ENCODE measurements at regions not wholly inside any gene's neighbourhood (a gene's known extent, or its start where the extent isn't known, plus 50 kb on each side); places are given as distances from the start of the nearest gene placed in this dataset.

DNA sequence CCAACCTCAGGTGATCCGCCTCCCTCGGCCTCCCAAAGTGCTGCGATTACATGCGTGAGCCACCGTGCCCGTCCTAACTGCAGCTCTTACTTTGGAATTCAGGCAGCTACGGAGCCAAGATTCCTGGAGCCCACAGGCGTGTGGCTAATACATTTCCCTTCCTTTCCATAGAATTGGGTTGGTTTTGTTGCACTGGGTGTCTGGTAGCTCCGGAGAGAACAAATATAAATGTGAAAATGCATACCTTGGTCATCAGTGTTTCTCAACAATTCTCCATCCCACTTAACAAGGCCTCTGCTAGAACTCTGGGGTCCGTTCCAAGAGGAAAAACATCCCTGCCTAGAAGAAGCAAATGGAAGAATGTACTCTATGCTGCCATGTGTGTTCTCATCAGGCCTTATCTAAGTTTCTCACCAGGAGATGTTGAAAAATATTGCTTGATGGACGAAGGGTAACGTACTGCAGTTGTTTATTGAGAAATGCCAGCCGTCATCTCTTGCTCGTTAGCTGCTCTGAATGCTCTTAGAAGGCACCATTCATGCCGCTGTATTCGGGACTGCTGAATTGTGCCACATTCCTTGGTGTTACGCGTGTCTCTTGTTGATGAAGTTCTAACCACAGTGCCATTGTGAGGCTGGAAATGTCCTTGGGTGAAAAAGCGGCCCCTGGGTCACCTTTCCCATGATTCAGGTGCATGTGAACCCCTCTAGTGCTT lies 50.5 kb upstream of the CD99 start:
- Histone ChIP-seq H3K4me1 (ENCODE audit: control insufficient read depth, insufficient read depth, low read length) (no peaks in the 10 kb centered on the region), H3K4me3 (ENCODE audit: low read depth in 2 of 2, low read length in 2 of 2) (no peak overlapping the region), H3K27ac (ENCODE audit: low read length) (no peak overlapping the region), H3K36me3 (ENCODE audit: control insufficient read depth, insufficient read depth, low read length) (no peaks in the 10 kb centered on the region), H3K9me3 (ENCODE audit: control insufficient read depth, insufficient read depth, low read depth, low read length) (no peaks in the 10 kb centered on the region), H3K27me3 (ENCODE audit: control insufficient read depth, insufficient read depth, low read length) (no peaks in the 10 kb centered on the region)
- ChIA-PET CTCF (no interaction called here), POLR2A (no interaction called here)
- no peak for TF ChIP-seq SIN3A (IDR thresholded peaks at IDR 0.05; ENCODE audit: borderline replicate concordance, insufficient read depth, low read depth, low read length)
- TF ChIP-seq, protein P1, sequence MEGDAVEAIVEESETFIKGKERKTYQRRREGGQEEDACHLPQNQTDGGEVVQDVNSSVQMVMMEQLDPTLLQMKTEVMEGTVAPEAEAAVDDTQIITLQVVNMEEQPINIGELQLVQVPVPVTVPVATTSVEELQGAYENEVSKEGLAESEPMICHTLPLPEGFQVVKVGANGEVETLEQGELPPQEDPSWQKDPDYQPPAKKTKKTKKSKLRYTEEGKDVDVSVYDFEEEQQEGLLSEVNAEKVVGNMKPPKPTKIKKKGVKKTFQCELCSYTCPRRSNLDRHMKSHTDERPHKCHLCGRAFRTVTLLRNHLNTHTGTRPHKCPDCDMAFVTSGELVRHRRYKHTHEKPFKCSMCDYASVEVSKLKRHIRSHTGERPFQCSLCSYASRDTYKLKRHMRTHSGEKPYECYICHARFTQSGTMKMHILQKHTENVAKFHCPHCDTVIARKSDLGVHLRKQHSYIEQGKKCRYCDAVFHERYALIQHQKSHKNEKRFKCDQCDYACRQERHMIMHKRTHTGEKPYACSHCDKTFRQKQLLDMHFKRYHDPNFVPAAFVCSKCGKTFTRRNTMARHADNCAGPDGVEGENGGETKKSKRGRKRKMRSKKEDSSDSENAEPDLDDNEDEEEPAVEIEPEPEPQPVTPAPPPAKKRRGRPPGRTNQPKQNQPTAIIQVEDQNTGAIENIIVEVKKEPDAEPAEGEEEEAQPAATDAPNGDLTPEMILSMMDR (IDR thresholded peaks at IDR 0.05) = no peak
- TF ChIP-seq, protein P2, sequence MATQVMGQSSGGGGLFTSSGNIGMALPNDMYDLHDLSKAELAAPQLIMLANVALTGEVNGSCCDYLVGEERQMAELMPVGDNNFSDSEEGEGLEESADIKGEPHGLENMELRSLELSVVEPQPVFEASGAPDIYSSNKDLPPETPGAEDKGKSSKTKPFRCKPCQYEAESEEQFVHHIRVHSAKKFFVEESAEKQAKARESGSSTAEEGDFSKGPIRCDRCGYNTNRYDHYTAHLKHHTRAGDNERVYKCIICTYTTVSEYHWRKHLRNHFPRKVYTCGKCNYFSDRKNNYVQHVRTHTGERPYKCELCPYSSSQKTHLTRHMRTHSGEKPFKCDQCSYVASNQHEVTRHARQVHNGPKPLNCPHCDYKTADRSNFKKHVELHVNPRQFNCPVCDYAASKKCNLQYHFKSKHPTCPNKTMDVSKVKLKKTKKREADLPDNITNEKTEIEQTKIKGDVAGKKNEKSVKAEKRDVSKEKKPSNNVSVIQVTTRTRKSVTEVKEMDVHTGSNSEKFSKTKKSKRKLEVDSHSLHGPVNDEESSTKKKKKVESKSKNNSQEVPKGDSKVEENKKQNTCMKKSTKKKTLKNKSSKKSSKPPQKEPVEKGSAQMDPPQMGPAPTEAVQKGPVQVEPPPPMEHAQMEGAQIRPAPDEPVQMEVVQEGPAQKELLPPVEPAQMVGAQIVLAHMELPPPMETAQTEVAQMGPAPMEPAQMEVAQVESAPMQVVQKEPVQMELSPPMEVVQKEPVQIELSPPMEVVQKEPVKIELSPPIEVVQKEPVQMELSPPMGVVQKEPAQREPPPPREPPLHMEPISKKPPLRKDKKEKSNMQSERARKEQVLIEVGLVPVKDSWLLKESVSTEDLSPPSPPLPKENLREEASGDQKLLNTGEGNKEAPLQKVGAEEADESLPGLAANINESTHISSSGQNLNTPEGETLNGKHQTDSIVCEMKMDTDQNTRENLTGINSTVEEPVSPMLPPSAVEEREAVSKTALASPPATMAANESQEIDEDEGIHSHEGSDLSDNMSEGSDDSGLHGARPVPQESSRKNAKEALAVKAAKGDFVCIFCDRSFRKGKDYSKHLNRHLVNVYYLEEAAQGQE (IDR thresholded peaks at IDR 0.05; ENCODE audit: insufficient read depth in 1 of 2, low read depth in 2 of 2, low read length in 1 of 2) = no peak
- no peak for TF ChIP-seq POLR2AphosphoS5 (IDR thresholded peaks at IDR 0.05; ENCODE audit: low read depth, low read length)
- TF ChIP-seq TCF7L2 (IDR thresholded peaks at IDR 0.05; ENCODE audit: low read depth, low read length) = no peak
- intact Hi-C loops (cut with micrococcal nuclease; ENCODE audit: unreplicated experiment) = loop anchor here (5.0 kb wide), 1 partner anchor 177 kb away; no protein-coding TSS in a partner anchor
- DNase-seq (ENCODE audit: low read depth, low spot score) = no peak
- ATAC-seq = no peak
- in situ Hi-C loops (cut with HindIII; ENCODE audit: low pct_unique_long_range_greater_than_20kb, low sequenced_read_pairs) = no loop called here
- no TSS peak for BruUV-seq (replicated peaks)

DNA sequence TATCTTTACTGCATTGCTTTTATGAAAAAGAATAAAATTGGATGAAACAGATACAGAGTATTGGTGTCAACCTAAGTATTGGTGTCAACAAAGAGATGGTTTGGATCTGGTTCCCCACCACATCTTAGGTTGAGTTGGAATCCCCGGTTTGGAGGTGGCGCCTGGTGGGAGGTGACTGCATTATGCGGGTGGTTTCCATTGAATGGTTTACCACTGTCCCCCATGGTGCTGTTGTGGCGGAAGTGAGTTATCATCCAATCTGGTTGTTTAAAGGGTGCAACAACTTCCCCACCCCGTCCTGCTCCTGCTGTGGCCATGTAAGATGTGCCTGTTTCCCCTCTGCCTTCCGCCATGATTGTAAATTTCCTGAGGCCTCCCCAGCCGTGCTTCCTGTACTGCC lies 52.8 kb upstream of the CD99 start:
- CTCF ChIA-PET = no interaction called here
- no TSS peak for BruUV-seq (replicated peaks)
- Histone ChIP-seq H3K27ac (ENCODE audit: low read length) (no peak overlapping the region), H3K4me3 (ENCODE audit: low read depth in 2 of 2, low read length in 2 of 2) (no peak overlapping the region), H3K36me3 (ENCODE audit: control insufficient read depth, insufficient read depth, low read length) (no peaks in the 10 kb centered on the region), H3K27me3 (ENCODE audit: control insufficient read depth, insufficient read depth, low read length) (no peaks in the 10 kb centered on the region), H3K4me1 (ENCODE audit: control insufficient read depth, insufficient read depth, low read length) (no peaks in the 10 kb centered on the region), H3K9me3 (ENCODE audit: control insufficient read depth, insufficient read depth, low read depth, low read length) (no peaks in the 10 kb centered on the region)
- intact Hi-C loops (cut with micrococcal nuclease; ENCODE audit: unreplicated experiment) = no loop called here
- POLR2A ChIA-PET = no interaction called here
- DNase-seq (ENCODE audit: low read depth, low spot score) (no peak), ATAC-seq (no peak)
- in situ Hi-C loops (cut with HindIII; ENCODE audit: low pct_unique_long_range_greater_than_20kb, low sequenced_read_pairs) = no loop called here
- TF ChIP-seq SIN3A (IDR thresholded peaks at IDR 0.05; ENCODE audit: borderline replicate concordance, insufficient read depth, low read depth, low read length) (no peak), POLR2AphosphoS5 (IDR thresholded peaks at IDR 0.05; ENCODE audit: low read depth, low read length) (no peak), TCF7L2 (IDR thresholded peaks at IDR 0.05; ENCODE audit: low read depth, low read length) (no peak)
- TF ChIP-seq, protein P2 (IDR thresholded peaks at IDR 0.05; ENCODE audit: insufficient read depth in 1 of 2, low read depth in 2 of 2, low read length in 1 of 2) = no peak
- TF ChIP-seq, protein P1 (IDR thresholded peaks at IDR 0.05) = no peak
